Left renal cortex interstitium (tissue), 4 donors: ENCODE measurements at regions not wholly inside any gene's neighbourhood (a gene's known extent, or its start where the extent isn't known, plus 50 kb on each side); places are given as distances from the start of the nearest gene placed in this dataset.

ENCODE experiments used
- DNase-seq, 4 donors: peaks; one replicate each; pipeline ENCODE4 v3.0.0-alpha.2; 2013; ENCODE audit warnings: low read depth in 4 of 4, low spot score in 2 of 4, missing footprints in 1 of 4

GRCh38 chr1:4961935-4962645, 307.7 kb downstream of the AJAP1 start:
- no peak for DNase-seq

GRCh38 chr1:4960782-4961475, 306.5 kb downstream of the AJAP1 start:
- no peak for DNase-seq

- DNase-seq, result no peak
Observed at GRCh38 chr1:4960336-4960735, 305.9 kb downstream of the AJAP1 start.

- DNase-seq, result no peak
Observed at GRCh38 chr1:4959216-4959615, 304.8 kb downstream of the AJAP1 start.

- no peak for DNase-seq
Observed at GRCh38 chr1:4957027-4957426, 302.6 kb downstream of the AJAP1 start.

GRCh38 chr1:4954392-4954791, 300.0 kb downstream of the AJAP1 start:
- DNase-seq, result no peak

GRCh38 chr1:4951601-4952000, 297.2 kb downstream of the AJAP1 start:
- no peak for DNase-seq

GRCh38 chr1:4946343-4946742, 291.9 kb downstream of the AJAP1 start:
- no peak for DNase-seq

GRCh38 chr1:4944911-4945310, 290.5 kb downstream of the AJAP1 start:
- DNase-seq, result no peak

- DNase-seq, result no peak
Observed at GRCh38 chr1:4944072-4944471, 289.7 kb downstream of the AJAP1 start.

- DNase-seq, result no peak
Observed at GRCh38 chr1:4939266-4939665, 284.9 kb downstream of the AJAP1 start.

GRCh38 chr1:4937876-4938534, 283.6 kb downstream of the AJAP1 start:
- DNase-seq, result no peak

GRCh38 chr1:4935807-4936206, 281.4 kb downstream of the AJAP1 start:
- no peak for DNase-seq

- DNase-seq, result no peak
Observed at GRCh38 chr1:4933232-4933631, 278.8 kb downstream of the AJAP1 start.

- DNase-seq, result no peak
Observed at GRCh38 chr1:4932311-4933030, 278.1 kb downstream of the AJAP1 start.

GRCh38 chr1:4931486-4931885, 277.1 kb downstream of the AJAP1 start:
- DNase-seq, result no peak

GRCh38 chr1:4928186-4928585, 273.8 kb downstream of the AJAP1 start:
- no peak for DNase-seq

GRCh38 chr1:4924356-4924755, 269.9 kb downstream of the AJAP1 start:
- no peak for DNase-seq

GRCh38 chr1:4916610-4917009, 262.2 kb downstream of the AJAP1 start:
- DNase-seq, result no peak

- no peak for DNase-seq
Observed at GRCh38 chr1:4915154-4915553, 260.7 kb downstream of the AJAP1 start.

- DNase-seq, result no peak
Observed at GRCh38 chr1:4908486-4908885, 254.1 kb downstream of the AJAP1 start.
